H1 (cell line): ENCODE measurements at regions not wholly inside any gene's neighbourhood (a gene's known extent, or its start where the extent isn't known, plus 50 kb on each side); places are given as distances from the start of the nearest gene placed in this dataset.

Source experiments
- SUZ12 ChIP-seq: fragments of 200-600 bp; sonication (generic); IDR thresholded peaks from 2 replicates; pipeline ENCODE4 v1.6.1; 2012; ENCODE audit warnings: mild to moderate bottlenecking, inconsistent platforms, low read length, moderate library complexity, mixed read lengths
- TF ChIP-seq, protein P1 (sequence below): IDR thresholded peaks from 2 replicates; pipeline ENCODE4 v1.6.1; 2012; ENCODE audit warnings: inconsistent platforms

DNA sequence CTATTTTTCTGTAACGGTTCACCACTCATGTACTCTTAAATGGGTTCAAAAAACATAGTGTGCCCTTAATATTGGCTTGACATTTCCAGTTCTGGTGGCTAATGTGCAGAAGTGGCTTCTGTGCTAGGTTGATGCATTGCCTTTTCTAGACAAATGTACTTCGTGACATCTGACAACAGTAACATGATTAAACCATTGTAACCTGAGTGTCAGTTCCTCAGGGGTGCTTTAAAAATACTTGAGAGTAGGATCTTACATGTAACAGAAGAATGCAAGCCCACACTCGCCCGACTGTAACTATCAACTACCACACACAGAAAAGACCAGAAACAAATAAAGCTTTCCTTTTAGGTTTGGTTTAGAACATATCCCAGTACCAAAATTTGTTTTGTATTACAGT lies 393.4 kb upstream of the NFE2L3 start (continued):
- TF ChIP-seq, protein P1, sequence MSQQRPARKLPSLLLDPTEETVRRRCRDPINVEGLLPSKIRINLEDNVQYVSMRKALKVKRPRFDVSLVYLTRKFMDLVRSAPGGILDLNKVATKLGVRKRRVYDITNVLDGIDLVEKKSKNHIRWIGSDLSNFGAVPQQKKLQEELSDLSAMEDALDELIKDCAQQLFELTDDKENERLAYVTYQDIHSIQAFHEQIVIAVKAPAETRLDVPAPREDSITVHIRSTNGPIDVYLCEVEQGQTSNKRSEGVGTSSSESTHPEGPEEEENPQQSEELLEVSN, result no peak
- no peak for TF ChIP-seq SUZ12
